HPDE6-E6E7 (cell line): ENCODE measurements at regions not wholly inside any gene's neighbourhood (a gene's known extent, or its start where the extent isn't known, plus 50 kb on each side); places are given as distances from the start of the nearest gene placed in this dataset.
"Not testable (repeated sequence)": the region's sequence is repeated elsewhere in the genome, so short reads cannot be mapped to it uniquely, and the experiment has no call there.

Experiments used
- DNase-seq: peaks from one replicate; pipeline ENCODE4 v3.0.0; 2011; ENCODE audit warnings: missing footprints; ENCODE audit errors: extremely low spot score

DNA sequence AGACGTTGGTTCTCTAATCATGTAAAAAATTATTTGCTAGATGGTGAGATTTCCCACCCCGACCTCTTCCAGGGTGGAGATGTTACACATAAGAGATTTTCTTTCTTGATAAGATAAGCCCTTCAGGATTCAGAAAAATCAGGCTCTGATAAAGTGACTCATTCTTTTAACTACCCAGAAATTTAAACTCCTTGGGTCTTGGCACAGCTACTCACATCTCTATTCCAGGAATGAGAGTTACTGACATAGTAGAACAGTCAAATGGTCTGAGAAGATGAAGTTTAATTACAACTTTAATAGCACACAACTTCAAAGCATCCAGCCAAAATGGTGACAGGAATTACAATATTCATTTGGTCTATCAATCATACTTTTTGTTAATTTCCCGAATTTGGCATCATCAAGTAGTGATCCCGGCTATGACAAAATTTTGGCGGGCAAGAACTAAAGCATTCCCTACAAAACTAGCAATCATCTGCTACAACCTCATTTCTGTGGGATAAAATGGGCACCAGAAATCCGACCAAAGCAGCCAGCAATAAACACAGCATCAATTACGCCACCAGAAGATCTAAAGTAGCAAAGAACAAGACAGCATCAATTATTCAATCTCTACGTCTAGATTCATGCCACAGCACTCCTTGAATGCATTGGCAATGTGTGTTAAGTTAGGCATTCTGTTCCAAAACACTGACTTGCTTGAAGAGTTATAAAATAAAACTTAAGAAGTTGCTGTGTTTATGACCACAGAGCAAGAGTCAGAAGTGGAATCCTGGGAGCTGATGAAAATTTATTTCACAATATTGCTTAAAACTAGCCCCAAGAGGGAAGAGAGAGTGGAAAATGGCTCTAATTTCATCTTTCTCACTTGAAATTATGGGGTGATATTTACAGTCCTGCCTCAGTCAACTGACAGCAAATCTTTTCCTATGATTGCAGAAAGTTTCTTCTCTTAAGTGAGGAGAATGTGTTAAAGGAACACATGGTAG is 565.7 kb upstream of the ANKRD30A start:
- DNase-seq: no peak

DNA sequence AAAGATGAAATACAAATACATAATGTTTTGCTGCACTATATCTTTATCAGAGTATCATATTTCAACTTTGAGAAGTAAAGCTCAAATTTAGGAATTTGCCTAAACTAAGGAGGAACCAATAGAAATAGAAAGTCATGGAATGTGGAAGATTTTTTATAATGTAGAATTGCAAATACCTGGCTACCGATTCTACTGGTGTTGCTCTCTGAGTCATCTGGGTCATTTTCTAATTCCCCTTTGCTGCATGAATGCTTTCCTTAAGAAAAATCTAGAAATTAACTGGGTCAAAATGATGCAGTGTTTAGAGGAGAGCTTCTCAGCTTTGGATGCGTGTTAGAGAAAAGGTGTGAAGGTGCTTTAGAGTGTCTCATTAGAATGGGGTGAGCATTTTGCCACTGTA is 568.9 kb upstream of the ANKRD30A start:
- no peak for DNase-seq

DNA sequence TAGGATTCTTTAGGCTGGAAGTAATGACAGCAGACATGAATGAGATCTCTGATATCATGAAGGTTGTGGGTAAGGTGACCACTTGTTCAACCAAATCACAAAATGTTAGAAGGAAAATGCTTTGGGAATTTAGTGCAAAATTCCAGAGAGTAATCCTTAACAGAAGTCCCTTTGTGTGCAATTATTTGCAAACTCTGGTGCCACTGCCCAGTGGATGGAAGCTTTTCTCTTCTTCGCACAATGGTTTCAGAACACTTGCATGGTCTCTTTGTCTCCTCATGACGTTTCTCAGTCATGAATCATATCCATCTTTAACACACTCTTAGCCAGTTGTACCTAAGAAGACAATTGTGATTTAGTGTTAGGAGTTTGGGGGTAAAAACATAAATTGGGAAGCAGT is 570.4 kb upstream of the ANKRD30A start:
- DNase-seq: no peak

DNA sequence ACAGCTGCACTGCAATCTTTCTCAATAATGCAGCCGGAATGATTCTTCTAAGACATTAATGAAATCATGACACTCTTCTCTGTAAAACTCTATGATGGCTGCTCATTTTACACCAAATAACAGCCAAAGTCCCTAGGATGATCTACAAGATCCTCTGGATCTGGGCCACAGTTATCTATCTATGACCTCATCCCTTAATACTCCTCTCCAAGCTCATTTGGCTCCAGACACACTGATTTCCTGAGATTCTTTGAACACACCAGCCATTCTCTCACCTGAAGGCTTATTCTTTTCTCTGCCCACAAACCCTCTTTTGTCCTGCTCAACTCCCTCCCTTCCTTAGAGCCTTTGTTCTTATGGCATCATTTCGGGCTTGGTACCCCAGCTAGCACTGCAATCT is 577.4 kb upstream of the ANKRD30A start:
- DNase-seq: no peak

DNA sequence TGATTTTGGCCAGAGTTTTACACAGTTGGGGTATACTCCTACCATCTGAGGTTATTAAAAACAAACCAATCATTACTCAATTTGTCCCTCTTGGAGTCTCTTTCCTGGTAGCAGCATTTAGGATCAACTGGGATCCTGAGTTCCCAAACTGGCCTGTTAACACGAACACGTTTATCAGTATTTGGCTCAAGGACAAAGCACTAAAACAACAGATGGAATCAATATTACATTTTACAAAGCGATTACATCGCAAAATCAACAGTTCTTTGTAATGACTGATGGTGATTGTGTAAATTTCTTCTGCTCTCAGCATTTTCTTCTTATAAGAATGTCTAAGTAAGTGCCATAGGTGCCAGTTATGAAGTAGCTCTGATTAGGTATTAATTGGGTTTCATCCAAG is 582.9 kb upstream of the ANKRD30A start:
- no peak for DNase-seq

DNA sequence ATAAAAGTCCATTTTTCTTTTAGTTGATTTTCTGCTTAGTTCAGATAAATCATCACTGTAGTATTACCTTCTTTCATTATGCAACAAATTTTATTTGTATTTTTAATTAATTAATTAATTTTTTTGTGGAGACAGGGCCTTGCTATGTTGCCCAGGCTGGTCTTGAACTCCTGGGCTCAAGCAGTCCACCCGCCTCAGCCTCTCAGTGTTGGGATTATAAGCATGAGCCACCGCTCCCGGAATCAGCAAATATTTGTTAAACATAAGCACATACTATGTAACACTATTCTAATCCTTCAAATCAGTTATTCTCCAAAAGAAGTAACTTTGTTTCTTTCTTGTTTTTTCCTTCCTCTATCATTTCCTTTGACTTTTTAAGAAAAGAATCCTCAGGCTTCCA is 584.8 kb upstream of the ANKRD30A start:
- no peak for DNase-seq

DNA sequence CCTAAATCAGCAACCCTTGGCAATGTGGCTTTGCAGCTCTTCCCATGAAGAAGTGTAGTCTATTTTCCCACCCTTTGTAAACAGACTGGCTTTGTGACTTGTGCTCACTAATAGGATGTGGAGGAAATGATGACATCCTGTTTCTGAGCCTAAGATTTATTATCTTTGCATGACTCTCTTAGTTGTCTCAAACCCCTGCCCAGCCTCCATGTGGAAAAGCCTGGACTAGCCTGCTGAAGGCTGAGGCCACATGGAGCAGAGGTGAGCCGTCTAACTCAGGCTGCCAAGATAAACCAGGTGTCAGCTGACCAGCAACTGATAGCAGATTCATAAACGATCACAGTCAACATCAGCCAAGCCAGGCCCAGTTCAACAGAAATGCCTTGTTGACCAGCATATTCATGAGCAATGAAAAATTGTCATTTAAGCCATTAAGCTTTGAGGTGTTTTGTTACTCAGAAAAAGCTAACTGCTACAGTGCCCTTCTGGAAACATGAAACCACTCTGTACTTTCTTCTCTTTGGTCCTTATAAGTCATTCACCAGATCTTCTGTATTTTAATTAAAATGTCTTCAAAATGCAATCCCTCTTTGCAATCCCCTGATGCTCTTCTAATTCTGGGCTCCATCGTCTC is 586.3 kb upstream of the ANKRD30A start:
- no peak for DNase-seq

DNA sequence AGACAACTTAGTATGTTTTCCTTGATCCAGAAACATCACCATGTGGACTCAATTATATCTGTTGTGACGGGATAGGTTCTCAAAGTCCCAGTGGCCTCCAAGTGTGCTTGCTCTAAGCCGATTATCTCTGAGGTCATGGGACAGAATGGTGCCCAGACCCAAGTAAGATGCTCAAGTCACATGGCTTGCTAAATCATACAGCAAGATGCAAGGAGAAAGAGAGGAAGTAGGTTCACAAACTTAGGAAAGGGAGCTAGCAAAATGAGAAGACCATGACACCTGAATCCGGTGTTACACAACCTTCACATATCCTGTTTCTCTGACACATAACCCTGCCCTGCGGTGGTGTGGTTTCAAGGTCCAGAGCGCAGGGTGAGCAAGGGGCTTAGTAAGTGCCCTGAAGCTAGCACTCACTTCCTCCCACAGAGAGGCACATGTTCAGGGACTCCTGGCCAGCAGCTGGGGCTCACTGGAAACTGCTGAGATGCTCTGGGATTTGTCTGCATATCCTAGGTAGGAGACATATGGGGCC is 590.9 kb upstream of the ANKRD30A start:
- DNase-seq: peak; percentile 69

DNA sequence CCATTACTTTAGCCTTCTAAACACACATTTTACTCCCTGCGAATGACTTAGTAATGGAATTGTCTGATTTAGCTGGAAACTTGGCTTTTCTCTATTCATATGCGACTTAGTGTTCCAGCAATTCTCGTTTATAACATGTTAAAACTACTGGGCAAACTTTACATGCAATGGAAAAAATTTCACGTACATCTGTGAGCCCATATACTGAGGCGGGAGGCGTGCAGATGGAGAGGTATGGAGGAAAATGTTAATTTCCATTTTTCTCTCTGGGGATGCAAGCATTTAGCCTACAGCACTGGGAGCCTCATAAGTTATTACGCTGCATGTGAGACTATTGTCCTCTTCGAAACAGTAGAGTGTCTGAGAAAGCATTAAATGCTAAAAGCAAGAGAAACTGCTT is 591.5 kb upstream of the ANKRD30A start:
- no peak for DNase-seq

DNA sequence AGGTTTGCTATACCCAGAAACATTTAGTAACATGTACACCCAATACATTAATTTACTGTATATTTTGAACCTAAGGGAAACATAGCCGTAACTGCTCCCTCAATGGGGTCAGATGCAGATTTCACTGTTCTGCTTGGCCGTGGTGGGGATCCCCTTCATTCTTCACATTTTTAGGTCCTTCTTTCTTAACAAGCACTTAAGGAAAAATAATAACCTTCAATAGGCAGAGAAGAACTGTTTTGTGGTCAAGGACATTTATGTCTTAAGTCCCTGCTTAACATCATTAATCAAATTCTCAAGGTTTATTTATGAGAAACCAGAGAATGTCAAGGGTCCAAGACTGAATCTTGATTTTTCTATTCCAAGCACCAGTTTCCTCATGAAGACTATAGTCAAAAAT is 592.1 kb upstream of the ANKRD30A start:
- DNase-seq: no peak

DNA sequence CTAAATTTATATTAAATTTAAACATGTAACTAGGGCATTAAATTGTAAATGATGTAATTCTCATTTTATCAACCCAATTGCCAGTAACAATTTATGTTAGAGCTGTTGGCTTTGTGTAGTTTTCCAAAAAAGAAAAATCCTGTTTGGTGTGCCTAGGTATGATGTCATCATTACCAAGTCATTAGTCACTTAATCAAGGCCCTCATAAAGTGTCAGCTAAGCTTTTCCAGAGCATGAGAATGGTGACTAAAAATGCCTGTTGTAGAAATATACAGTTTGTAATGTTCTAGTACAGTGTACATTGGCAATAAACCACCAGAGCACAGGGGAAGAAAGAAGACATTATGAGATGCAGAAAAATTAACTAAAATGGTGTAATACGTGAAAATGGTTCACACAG is 593.8 kb upstream of the ANKRD30A start:
- no peak for DNase-seq

DNA sequence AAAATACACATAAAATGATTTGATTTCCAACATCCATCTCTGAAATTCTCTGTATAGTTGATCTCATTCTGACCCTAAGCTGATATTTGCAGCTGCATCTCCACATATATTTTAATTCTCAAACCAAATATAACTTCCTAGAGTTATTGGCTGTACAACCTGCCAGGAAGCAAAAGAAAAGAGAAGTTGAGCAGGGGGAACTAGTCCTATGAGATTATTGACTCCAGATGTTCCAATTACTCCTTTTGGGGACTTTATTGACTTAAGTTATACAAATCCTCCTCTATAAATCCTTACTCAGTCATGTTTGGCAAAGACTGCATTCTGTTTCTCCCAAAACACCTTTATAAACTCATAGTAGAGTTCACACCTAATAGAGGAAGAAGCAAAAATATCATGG is 599.4 kb upstream of the ANKRD30A start:
- DNase-seq: no peak

DNA sequence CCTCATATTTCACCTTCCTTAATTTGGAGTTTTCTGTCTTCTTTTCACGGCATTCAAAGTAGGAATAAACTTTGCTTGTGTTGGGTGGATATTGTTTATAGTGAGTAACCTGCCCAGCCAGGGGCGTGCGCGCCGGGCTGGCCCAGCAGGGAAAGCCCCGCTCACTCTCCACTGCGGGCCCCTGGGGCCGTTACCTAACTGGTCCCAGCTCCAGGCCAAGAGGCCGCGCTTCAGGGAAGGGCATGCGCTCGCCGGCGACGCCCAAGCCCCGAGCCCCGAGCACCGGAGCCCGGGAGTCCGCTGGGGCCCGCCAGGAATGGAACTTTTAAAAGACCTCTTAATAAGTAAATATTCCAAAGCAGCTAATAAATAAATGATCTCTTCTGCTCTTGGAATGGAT is 601.3 kb upstream of the ANKRD30A start:
- DNase-seq: not testable (repeated sequence)

DNA sequence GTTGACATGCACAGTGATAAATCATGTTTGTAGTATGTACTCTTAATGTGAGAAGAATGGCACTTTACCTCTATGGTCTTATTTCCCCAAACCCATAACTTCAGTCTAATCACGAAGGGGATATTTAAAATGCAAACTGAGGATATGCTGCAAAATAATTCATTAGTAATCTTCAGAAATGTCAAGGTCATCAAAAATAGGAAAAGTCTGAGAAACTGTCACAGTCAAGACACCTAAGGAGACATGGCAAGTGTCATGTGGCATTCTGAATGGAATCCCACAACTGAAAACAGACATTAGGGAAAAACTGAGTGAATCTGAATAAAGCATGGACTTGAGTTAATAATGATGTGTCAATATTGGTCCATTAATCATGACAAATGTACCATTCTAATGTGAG is 605.5 kb upstream of the ANKRD30A start:
- no peak for DNase-seq

DNA sequence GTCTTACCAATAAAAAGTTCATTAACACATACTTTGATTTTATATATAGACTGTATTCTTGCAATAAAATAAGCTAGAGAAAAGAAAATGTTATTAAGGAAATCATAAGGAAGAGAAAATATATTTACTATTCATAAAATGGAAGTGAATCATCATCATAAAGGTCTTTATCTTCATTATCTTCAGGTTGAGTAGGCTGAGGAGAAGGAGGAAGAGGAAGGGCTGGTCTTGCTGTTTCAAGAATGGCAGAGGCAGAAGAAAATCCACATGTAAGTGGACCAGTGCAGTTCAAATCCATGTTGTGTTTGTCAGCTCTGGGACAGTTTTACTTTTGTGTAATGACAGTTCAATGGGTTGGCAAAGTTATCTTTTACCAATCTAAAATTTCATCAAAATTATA is 609.1 kb upstream of the ANKRD30A start:
- DNase-seq: no peak

DNA sequence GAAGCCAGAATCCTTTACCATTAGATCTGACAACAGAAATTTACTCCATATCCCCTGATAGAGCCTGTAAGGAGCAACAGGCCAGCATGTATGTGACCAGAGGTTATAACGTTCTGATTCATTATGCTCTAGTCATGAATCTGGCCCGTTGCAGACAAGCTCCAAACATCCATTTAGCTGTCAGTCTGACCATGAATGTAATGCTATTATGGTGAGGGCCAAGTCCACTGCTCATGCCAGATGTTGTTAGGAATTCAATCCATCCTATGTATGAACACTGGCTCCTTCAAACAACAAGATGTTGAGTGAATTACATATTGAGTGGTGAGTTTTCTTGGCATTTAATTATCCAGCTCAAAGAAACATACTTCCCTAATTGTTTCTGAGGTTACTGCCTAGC is 610.1 kb upstream of the ANKRD30A start:
- DNase-seq: no peak

DNA sequence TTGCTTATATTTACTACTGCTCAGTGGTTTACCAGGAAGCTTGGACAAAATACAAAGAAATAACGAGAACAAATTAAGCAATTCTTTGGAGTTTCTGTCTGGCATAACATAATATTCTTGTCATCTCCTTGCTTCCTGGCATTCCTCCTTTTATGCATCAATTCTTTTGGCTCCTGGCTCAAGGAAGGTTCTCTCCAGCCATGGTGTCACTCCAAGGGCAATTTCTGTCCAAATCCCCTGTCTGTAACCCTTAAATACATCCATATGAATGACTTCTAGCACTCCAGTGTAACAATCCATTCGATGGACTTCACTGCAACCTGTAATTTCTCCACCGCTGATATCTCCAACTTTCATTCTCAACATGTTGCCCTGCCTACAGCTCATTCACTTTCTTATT is 617.7 kb upstream of the ANKRD30A start:
- DNase-seq: no peak

DNA sequence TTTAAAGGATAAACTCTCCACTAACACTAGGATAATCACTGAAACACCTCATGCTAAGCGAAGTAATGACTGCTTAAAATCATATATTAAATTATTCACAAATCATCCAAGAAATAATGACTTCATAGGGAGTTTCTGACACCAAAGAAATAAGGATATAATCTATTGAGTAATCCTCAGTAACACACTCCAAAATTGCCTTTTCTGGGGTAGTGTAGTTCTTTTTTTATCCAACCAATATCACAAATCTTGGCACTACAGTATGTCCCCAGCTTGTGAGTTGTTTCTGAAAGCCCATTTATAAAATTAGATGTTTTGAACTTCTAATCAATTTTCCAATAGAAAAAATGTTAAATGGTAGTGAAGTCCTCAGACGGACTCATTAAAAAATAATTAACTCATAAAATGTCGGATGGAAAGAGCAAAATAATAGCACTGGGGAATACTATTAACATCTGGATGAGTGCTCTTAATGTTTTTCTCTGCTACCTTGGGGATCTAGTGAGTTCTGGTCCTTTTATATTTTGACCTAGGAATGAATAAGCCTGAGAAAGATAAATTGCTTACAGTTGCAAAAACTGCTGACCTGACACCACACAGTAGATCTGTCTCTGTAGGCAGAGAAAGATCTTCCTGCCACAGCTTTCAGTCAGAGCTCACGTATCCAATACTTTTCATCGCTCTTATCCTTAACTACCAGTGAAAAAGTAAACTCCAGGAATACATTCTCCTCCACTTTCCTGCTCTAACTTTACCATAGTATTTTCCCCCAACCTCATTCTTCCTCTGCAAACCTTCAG is 618.5 kb upstream of the ANKRD30A start:
- DNase-seq: no peak

DNA sequence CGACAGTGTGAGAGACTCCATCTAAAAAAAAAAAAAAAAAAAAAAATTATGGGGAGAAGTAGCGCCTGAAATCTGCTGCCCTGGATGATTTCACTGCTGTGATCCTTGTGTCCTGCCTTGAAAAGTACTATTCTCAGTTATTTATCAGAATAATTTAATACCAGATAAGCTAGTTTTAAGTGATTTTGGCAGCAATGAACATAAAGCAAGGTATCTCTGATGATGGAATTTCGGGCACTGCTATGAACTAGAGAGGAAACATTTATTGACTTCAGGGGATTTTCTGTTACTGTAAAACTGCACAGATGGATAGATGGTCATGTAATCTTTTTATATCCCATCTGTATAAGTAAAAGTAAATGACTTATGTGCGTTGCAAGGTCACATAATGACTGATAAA is 619.1 kb upstream of the ANKRD30A start:
- DNase-seq: no peak

DNA sequence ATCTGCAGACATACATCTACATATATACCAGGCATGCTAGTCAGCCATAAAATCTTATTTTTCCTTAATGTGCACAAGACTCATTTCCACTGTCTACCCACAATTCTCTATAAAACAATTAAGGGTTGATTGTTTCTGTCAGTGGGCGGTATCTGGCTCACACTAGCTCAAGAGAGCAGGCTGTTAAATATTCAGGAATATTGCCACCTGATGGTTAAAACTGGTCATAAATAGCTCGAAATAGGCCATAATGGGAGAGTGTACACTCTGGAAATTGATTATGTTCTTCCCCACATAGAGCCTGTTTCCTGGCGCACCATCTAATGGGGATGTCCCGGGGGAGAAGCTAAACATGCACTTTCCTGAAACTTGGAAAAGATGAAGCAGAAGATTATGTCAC is 620.6 kb upstream of the ANKRD30A start:
- DNase-seq: no peak

DNA sequence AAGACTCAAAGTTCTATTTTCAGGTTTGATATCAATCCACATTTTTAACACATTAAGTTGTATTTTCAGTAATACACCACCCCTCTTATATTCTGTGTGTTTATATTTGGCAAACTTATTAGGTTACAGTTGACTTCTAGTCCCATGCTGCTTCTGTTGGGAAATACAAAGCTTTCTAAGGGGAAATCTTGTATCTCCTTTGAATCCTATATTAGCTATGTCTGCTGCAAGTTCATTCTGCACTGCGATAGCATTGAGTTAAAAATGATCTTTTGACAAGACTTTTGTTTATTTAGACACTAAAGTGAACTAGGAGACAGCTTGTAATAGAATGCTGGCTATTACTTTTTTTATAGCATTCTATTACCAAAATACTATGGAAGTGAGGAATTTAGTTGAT is 625.1 kb upstream of the ANKRD30A start:
- DNase-seq: no peak

DNA sequence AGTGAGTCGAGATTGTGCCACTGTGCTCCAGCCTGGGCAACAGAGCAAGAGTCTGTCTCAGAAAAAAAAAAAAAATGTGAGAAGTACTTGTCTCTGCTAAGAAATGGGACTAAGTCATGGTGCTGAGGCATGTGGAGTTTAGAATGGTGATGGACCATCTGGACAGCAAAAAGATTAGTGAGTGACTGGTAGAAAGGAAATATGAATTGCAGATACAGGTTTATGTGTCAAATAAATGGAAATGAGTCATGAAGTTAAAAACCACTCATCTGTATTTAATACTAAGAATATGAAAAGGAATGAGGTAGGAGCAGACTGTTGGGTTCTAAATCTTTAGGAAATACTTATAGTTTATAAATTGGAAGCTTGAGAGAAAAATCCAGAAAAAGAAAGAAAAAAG is 625.7 kb upstream of the ANKRD30A start:
- DNase-seq: no peak
